Right lobe of liver (tissue), 4 donors: ENCODE measurements at regions not wholly inside any gene's neighbourhood (a gene's known extent, or its start where the extent isn't known, plus 50 kb on each side); places are given as distances from the start of the nearest gene placed in this dataset.

ENCODE experiments used
- POLR2A ChIP-seq: fragments of 450-650 bp; IDR thresholded peaks from one replicate; pipeline ENCODE4 v1.6.1; 2017; ENCODE audit warnings: antibody characterized with exemption, mild to moderate bottlenecking
- TF ChIP-seq, protein P1 (sequence below), 4 donors: fragments of 200-600 bp in 3 of 4; fragments of 450-650 bp in 1 of 4; IDR thresholded peaks; one replicate each; pipeline versions ENCODE4 v1.5.1 to v1.8.0; 2016 to 2022; ENCODE audit warnings: antibody characterized with exemption in 4 of 4, mild to moderate bottlenecking in 2 of 4
- donor health status: DM: no; HTN: no; CAD: no.
- donor health status: DM: no; HTN: no; CAD: no.
- donor health status: DM: no; HTN: yes; CAD: no.

DNA sequence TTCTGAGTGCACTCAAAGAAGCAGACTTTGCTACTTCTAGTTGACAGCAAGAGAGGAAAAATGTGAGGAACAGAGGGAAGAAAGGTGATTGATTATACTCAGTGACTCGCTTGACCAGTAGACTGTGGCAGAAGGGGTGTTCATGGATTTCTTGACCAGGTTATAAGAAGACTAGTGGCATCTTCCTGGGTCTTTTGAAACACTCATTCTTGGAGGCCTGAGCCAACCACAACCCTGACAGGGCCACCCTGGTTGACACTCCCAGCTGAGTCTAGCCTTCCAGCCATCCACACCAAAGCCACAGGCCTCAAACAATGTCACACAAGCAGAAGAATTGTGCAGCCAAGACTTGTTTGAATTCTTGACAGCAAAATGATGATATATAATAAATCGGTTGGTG lies 366.3 kb downstream of the SS18 start:
- TF ChIP-seq, protein P1, sequence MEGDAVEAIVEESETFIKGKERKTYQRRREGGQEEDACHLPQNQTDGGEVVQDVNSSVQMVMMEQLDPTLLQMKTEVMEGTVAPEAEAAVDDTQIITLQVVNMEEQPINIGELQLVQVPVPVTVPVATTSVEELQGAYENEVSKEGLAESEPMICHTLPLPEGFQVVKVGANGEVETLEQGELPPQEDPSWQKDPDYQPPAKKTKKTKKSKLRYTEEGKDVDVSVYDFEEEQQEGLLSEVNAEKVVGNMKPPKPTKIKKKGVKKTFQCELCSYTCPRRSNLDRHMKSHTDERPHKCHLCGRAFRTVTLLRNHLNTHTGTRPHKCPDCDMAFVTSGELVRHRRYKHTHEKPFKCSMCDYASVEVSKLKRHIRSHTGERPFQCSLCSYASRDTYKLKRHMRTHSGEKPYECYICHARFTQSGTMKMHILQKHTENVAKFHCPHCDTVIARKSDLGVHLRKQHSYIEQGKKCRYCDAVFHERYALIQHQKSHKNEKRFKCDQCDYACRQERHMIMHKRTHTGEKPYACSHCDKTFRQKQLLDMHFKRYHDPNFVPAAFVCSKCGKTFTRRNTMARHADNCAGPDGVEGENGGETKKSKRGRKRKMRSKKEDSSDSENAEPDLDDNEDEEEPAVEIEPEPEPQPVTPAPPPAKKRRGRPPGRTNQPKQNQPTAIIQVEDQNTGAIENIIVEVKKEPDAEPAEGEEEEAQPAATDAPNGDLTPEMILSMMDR (IDR thresholded peaks at IDR 0.05), result no peak
- no peak for TF ChIP-seq POLR2A
